Activated T-helper 1 cell treated with anti-CD3 and anti-CD28 coated beads, Interleukin-12 subunit alpha, Interleukin-12 subunit beta, Interleukin-2, Interleukin-4 antibody, amounts not matched to agents 30 ng/mL and 10 ng/mL and 1 ng/mL, durations not matched to agents 14 hours and 24 hours and 36 hours (primary cell): ENCODE measurements at regions not wholly inside any gene's neighbourhood (a gene's known extent, or its start where the extent isn't known, plus 50 kb on each side); places are given as distances from the start of the nearest gene placed in this dataset.

Experiments used
- DNase-seq: peaks from one replicate; pipeline ENCODE4 v3.0.0; 2021; ENCODE audit warnings: low spot score
- H3K27ac Mint-ChIP-seq: one replicate; pipeline ENCODE4 v1.8.0; 2021; ENCODE audit warnings: mild to moderate bottlenecking, mixed read lengths
- H3K27me3 Mint-ChIP-seq: one replicate; pipeline ENCODE4 v1.8.0; 2022; ENCODE audit warnings: mild to moderate bottlenecking, moderate library complexity, mixed read lengths; ENCODE audit not compliant: insufficient read depth
- H3K36me3 Mint-ChIP-seq: one replicate; pipeline ENCODE4 v1.8.0; 2021; ENCODE audit warnings: low read depth, mixed read lengths
- H3K4me1 Mint-ChIP-seq: one replicate; pipeline ENCODE4 v1.8.0; 2021; ENCODE audit warnings: low read depth, mixed read lengths
- H3K4me3 Mint-ChIP-seq: one replicate; pipeline ENCODE4 v1.8.0; 2021; ENCODE audit warnings: mild to moderate bottlenecking, moderate library complexity, mixed read lengths
- H3K9me3 Mint-ChIP-seq: one replicate; pipeline ENCODE4 v1.8.0; 2021; ENCODE audit warnings: mixed read lengths
- intact Hi-C: fragments of 100-400 bp; cut with micrococcal nuclease; formaldehyde crosslinking; loops from one replicate; pipeline ENCODE4 v1.15.1; 2024

DNA sequence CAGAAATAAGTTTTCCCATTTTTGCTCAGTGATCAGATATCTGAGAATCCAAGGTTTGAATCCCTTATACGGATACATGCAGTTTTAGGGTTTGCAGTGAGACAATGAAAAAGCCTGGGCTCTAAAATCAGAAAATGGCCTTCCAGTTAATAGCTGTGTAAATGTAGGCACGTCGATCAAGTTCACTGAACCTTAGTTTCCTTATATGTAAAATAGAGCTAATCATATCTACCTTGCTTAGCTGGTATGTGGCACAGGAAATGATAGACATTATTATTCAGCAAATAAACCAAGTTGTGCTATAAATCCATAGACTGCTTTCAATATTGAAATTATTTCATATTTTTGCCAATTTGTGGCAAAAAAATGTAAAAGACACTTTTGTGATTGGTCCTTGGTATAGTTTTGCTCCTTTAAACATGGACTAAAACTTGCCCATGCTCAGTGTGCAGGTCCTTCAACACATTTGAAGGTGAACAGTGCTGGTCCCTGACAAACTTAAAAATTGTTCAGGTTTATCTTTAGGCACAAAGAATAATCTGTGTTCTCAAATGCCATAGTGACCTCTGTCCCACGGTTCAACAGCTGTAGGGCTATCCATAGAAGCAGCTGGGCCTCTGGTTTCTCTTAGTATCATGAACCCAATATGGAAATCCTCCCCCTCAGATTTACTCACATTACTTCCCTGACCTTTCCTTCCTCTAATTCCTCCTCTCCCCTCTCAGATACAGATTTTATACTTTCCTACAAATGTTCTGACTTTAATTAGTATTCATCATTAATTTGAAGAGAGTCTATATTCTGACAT lies 51.0 kb downstream of the CCDC54 start:
- Mint-ChIP-seq H3K9me3 (no peaks in the 10 kb centered on the region), H3K36me3 (no peaks in the 10 kb centered on the region), H3K4me1 (peaks cover 21% of the 10 kb centered on the region), H3K27ac (no peak overlapping the region), H3K27me3 (peaks cover 39% of the 10 kb centered on the region), H3K4me3 (no peak overlapping the region)
- intact Hi-C loops: no loop called here
- DNase-seq: no peak

DNA sequence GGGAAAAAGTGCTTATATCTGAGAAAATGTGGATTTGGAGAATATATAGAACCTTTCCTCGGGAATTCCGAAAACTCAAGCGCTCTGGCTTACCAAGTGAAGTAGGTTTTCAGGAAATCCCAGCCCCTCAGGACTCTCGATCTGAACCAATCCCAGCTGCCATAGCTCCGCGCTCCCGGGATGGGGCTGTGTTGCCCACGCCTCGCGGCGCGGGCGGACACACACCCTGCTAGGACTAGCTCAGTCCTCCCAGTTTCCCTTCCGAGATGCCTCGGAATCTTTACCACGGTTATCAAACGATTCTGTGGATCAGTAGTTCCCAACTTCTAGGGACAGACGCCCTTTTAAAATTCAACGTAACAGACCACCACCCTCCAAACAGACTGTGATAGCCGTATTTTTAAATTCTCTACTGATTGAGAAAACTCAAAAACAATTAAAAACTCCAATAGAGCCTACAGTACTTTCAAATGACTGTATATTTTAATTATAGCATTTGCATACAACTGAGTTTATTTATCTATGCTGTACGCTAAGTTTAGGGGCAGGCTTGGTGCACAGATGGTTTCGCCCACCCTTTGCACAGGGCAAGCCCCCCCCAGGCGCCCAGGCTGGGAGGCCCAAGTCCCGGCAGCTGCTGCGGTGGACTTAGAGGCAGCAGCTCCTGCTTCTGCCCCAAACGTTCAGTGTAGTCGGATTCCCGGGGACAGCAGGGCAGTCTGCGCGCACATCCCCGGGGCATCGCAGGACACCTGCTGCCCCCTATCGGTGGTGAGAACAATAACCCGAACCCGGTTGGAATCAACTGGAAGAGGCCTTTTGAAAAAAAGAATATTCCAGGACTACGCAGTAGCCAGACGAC lies 52.3 kb downstream of the CCDC54 start:
- Mint-ChIP-seq H3K4me1 (peaks cover 21% of the 10 kb centered on the region), H3K36me3 (no peaks in the 10 kb centered on the region), H3K9me3 (no peaks in the 10 kb centered on the region), H3K4me3 (peak overlapping the region; percentile 82), H3K27me3 (peaks cover 45% of the 10 kb centered on the region), H3K27ac (peak overlapping the region; percentile 44)
- intact Hi-C loops: loop anchor here (1.0 to 2.0 kb wide), 4 partner anchors 15 to 189 kb away; partner anchors contain the start of gene BBX
- peak; percentile 44 for DNase-seq

DNA sequence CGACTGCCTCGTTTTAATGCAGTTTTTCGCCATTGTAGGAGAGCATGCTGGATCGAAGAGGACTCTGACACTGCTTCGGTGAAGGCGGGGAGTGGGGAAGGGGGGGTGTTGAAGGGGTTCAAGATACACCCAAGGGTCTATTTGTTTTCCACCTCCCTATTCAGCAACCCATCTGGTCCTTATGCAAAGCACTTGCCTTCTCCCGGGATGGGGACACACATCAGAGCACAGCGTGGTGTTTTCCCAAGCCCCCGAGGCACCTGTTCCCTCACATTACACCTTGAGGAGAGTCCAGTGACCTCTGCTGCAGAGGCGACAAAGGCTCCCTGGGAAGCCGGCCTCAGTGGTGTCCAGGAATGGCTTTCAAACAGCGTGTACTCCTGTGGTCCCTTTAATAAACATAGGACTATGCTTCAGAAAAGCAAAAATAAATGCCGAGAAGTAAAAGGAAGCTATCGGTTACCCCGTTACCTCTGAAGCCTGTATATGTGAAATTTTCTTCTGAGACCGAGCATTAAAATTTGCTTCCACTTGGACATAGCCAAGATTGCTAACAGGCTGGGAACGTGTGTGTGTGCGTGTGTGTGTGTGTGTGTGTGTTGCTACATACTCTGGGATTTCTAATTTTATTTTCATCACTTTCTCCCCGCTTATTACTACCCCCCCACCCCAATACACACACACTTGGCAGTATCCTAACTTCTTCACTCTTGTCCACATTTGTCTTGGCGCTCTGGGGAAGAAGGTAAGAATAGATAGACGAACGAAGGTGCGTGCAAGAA lies 53.2 kb downstream of the CCDC54 start:
- DNase-seq: no peak

DNA sequence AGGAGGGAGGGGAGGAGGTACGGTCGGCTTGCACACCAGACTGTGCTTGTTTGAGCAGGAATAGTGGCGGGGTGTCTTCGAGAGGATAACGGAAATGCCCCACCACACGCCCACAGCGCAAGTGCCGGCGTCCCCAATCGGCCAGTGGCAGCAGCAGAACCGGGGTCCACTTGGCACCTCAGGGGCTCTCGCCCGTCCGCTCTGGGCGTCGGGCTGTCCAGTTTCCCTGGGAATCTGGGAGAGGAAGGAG lies 53.7 kb downstream of the CCDC54 start:
- H3K9me3 Mint-ChIP-seq: no peaks in the 10 kb centered on the region
- intact Hi-C loops: loop anchor here (1.0 to 2.0 kb wide), 4 partner anchors 16 to 191 kb away; partner anchors contain the start of gene BBX
- H3K36me3 Mint-ChIP-seq: no peaks in the 10 kb centered on the region
- H3K4me3 Mint-ChIP-seq: peak overlapping the region; percentile 82
- H3K4me1 Mint-ChIP-seq: peaks cover 21% of the 10 kb centered on the region
- no peak for DNase-seq
- peaks cover 47% of the 10 kb centered on the region for H3K27me3 Mint-ChIP-seq
- peak overlapping the region; percentile 52 for H3K27ac Mint-ChIP-seq

More for the DNA sequence above, 53.2 kb downstream of the CCDC54 start:
- Mint-ChIP-seq H3K9me3 (no peaks in the 10 kb centered on the region), H3K27me3 (peaks cover 49% of the 10 kb centered on the region), H3K4me1 (peaks cover 21% of the 10 kb centered on the region), H3K4me3 (peak overlapping the region; percentile 82), H3K36me3 (no peaks in the 10 kb centered on the region), H3K27ac (peak overlapping the region; percentile 52)
- intact Hi-C loops: loop anchor here (1.0 to 2.0 kb wide), 4 partner anchors 16 to 190 kb away; partner anchors contain the start of gene BBX

DNA sequence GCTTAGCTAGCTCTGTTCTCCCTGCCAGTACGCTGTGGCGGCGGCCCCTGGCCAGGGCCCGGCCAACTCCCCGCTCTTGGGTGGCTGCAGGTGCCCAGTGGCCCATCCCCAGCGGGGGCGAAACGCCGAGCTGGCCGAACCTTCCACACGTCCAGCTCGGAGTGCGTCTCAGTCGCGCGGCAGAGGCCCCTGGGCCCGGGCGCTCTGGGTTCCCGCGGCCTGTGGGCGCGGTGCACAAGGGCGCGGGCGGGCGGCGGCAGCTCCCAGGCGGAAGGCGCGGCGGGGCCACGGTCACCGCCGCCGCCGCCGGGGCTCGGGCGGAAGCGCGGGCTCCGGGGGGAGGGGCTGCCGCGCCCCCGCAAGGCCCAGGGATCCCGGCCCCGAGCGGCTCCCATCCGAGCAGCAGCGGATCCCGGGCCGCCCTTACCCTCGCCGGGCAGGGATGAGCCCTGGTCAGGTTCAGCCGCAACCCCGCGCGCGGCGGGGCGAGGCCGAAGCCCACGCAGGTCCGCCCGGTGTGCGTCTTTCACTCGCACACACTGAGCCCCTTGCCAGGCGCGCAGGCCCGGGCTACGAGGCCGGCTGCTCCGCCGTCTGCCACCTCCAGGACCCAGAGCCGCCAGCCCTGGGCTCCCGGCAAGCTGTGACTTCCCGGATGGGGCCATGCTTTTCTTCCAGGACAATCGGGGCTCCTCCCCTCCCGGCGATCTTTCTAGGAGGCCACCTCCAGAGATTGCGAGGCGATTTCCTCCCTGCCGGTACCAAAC lies 54.2 kb downstream of the CCDC54 start:
- intact Hi-C loops: loop anchor here (2.0 kb wide), 2 partner anchors 17 to 161 kb away; no protein-coding TSS in a partner anchor
- Mint-ChIP-seq H3K9me3 (no peaks in the 10 kb centered on the region), H3K27ac (peak overlapping the region; percentile 70), H3K4me1 (peaks cover 21% of the 10 kb centered on the region), H3K36me3 (no peaks in the 10 kb centered on the region), H3K4me3 (peak overlapping the region; percentile 88), H3K27me3 (peaks cover 47% of the 10 kb centered on the region)
- peak; percentile 21 for DNase-seq

GRCh38 chr3:107432013-107432515 lies 54.8 kb downstream of the CCDC54 start:
- Mint-ChIP-seq H3K27ac (peak overlapping the region; percentile 70), H3K4me3 (peak overlapping the region; percentile 88), H3K9me3 (no peaks in the 10 kb centered on the region), H3K36me3 (no peaks in the 10 kb centered on the region), H3K4me1 (peaks cover 21% of the 10 kb centered on the region), H3K27me3 (peaks cover 47% of the 10 kb centered on the region)
- intact Hi-C loops: no loop called here
- DNase-seq: no peak

DNA sequence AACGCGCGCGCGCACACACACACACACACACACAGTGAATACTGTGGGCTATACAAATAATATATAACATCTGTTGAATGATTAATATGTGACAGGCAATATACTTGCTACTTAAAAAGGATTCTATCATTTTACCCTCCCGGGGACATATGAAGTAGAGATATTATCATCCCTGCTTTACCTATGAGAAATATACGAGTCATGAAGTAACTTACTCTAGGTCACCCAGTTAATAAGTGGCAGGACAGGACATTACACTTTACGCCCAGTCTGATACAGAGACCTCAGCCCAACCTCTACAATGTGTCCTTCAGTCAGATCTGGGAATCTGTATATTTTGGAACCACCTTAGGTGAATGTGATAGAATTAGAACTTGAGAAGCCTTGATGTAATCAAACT lies 55.4 kb downstream of the CCDC54 start:
- Mint-ChIP-seq H3K4me3 (peak overlapping the region; percentile 88), H3K27me3 (peaks cover 45% of the 10 kb centered on the region), H3K9me3 (no peaks in the 10 kb centered on the region), H3K36me3 (no peaks in the 10 kb centered on the region), H3K4me1 (peaks cover 21% of the 10 kb centered on the region), H3K27ac (no peak overlapping the region)
- intact Hi-C loops: no loop called here
- DNase-seq: no peak

DNA sequence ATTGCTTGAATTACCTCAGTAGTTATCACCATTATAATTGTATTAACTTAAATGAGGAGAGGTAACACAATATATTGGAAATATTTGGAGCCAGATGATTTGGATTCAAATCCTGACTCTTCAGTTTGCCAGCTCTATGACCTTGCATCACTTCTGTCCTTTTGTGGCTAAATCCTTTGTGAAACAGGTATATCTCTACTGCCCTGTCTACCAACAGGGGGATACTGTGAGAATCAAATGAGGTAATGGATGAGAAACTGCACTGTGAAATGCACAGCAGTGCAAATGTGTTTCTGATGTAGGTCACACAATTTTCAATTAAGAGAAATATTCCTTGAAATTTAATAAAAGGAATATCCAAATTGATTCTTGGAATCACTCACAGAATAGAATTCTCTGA lies 58.8 kb downstream of the CCDC54 start:
- H3K4me3 Mint-ChIP-seq: no peak overlapping the region
- intact Hi-C loops: no loop called here

DNA sequence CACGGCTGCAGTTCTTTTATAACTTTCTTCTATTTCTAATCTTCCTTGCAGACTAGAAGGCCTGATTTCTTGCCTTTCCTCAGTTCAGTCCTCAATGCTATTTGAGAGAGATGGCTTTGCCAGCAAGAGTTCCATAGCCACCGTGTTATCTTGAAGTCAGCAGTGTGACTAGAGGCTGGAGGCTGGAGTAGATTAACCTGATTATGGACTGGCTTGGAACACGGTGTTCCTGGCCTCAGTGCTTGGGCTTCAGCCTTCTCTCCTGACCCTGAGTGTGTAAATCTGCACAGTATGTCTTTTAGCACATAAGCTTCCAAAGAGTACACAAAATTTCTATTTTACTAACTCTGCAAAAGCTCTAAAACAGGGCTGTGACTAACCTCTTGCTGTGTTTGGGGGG lies 61.4 kb downstream of the CCDC54 start:
- intact Hi-C loops: no loop called here
- DNase-seq: no peak
- Mint-ChIP-seq H3K4me1 (no peaks in the 10 kb centered on the region), H3K4me3 (no peak overlapping the region), H3K27ac (no peak overlapping the region), H3K36me3 (no peaks in the 10 kb centered on the region), H3K27me3 (peaks cover 17% of the 10 kb centered on the region), H3K9me3 (no peaks in the 10 kb centered on the region)

More for the DNA sequence above, 58.8 kb downstream of the CCDC54 start:
- H3K4me1 Mint-ChIP-seq: peaks cover 7% of the 10 kb centered on the region
- no peak for DNase-seq
- no peak overlapping the region for H3K27ac Mint-ChIP-seq
- H3K27me3 Mint-ChIP-seq: peaks cover 29% of the 10 kb centered on the region
- H3K36me3 Mint-ChIP-seq: no peaks in the 10 kb centered on the region
- no peaks in the 10 kb centered on the region for H3K9me3 Mint-ChIP-seq

DNA sequence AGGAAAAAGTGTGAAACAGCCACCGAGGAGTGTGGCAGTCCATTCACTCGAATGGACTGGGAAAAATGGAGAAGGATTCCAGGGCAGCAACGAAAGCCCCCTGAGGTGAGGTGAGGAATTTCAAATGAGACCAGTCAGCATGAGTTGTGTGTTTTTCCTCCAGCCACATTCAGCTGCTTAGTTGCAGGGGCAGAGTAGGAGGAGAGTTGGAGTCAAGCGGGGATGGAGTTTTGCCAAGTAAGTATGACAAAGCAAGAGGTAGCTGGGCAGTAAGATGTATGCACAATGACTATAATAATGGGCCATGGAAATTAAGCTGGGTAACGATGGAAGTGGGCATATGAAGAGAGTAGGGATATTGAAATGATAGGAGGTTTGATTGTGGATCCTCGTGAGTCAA lies 64.4 kb downstream of the CCDC54 start:
- H3K36me3 Mint-ChIP-seq: no peaks in the 10 kb centered on the region
- no peaks in the 10 kb centered on the region for H3K9me3 Mint-ChIP-seq
- H3K4me3 Mint-ChIP-seq: no peak overlapping the region
- H3K27ac Mint-ChIP-seq: no peak overlapping the region
- H3K4me1 Mint-ChIP-seq: no peaks in the 10 kb centered on the region
- intact Hi-C loops: no loop called here
- peaks cover 4% of the 10 kb centered on the region for H3K27me3 Mint-ChIP-seq
- DNase-seq: no peak

DNA sequence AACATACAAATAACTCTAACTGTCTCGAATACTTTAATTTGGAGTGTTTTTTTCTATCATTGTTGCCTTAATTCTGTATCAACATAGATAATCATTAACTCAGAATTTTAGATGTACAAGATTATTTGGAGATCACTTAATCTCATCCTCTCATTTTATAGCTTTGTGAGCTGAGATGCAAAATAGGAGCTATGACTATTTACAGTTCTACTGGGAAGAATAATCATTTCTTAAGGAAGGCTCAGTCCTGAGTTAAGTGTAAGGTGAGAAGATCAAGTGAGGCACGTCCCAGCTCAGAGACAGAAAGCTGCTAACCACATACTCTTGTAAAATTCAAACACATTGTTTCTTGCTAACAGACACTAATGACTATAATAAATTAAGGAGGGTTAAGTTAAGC lies 66.2 kb downstream of the CCDC54 start:
- H3K27ac Mint-ChIP-seq: no peak overlapping the region
- H3K27me3 Mint-ChIP-seq: no peaks in the 10 kb centered on the region
- no peak overlapping the region for H3K4me3 Mint-ChIP-seq
- intact Hi-C loops: no loop called here
- H3K36me3 Mint-ChIP-seq: no peaks in the 10 kb centered on the region
- no peak for DNase-seq
- H3K9me3 Mint-ChIP-seq: no peaks in the 10 kb centered on the region
- no peaks in the 10 kb centered on the region for H3K4me1 Mint-ChIP-seq

GRCh38 chr3:107446706-107447105 lies 69.5 kb downstream of the CCDC54 start:
- Mint-ChIP-seq H3K27ac (no peak overlapping the region), H3K4me1 (no peaks in the 10 kb centered on the region), H3K36me3 (no peaks in the 10 kb centered on the region), H3K27me3 (no peaks in the 10 kb centered on the region), H3K9me3 (no peaks in the 10 kb centered on the region), H3K4me3 (no peak overlapping the region)
- DNase-seq: no peak
- intact Hi-C loops: no loop called here
